ENCODE measurements at regions not wholly inside any gene's neighbourhood (a gene's known extent, or its start where the extent isn't known, plus 50 kb on each side); places are given as distances from the start of the nearest gene placed in this dataset.

GRCh38 chr7:35386816-35387706 is 133.2 kb upstream of the TBX20 start:
- ChIA-PET CTCF (no interaction called here), POLR2A (no interaction called here)
- Histone ChIP-seq H3K9me3 (ENCODE audit: control insufficient read depth, insufficient read depth, low read length) (no peaks in the 10 kb centered on the region), H3K27ac (ENCODE audit: low read depth, low read length) (no peak overlapping the region), H3K4me3 (ENCODE audit: low read depth, low read length) (no peak overlapping the region), H3K27me3 (ENCODE audit: control insufficient read depth, insufficient read depth, low read length) (no peaks in the 10 kb centered on the region)
- no peak for DNase-seq (ENCODE audit: low read depth, low spot score)
- TF ChIP-seq CTCF (IDR thresholded peaks at IDR 0.05; ENCODE audit: low read depth, low read length): no peak

DNA sequence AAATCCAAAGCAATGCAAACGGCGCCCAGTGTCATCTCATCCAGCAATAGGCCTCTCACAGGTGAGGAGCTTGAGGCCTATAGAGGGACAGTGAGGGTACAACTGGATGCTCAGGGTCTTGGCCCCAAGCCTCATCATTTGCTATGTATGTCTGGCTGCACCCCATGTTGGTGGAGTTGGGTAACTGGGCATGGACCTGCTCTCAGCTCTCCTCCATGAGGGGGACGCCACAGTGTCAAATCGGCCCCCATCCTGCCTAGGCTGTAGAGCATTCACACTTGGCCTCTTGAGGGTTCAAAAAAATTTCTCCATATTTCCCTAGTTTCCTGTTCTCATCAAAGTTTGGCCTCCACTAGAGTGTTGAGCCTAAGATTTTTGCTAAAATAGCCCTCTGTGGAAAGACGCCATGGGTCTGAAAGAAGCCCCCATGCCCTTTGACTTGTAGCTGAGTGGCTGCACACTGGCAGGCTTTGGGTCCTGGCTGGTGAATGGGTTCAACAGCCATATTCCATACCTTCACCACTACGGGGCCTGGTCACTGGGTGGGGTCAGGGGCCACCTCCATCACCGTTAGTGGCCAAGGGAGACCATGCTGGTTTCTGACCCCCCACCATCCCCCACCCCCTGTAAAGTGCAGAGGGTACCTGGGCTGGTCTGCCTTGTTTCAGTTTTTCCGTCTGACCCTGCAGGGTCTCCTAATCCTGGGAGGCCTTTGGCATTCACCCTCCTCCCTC is 132.3 kb upstream of the TBX20 start:
- H3K27ac ChIP-seq (ENCODE audit: low read depth, low read length): no peak overlapping the region
- POLR2A ChIA-PET: no interaction called here
- TF ChIP-seq CTCF (IDR thresholded peaks at IDR 0.05; ENCODE audit: low read depth, low read length): no peak

GRCh38 chr7:35384761-35385700 is 131.1 kb upstream of the TBX20 start:
- POLR2A ChIA-PET: interaction anchor here (0.6 kb wide), 1 partner anchor 20 kb away, joined by 6 read pairs; no protein-coding TSS in a partner anchor
- Histone ChIP-seq H3K27ac (ENCODE audit: low read depth, low read length) (no peak overlapping the region), H3K9me3 (ENCODE audit: control insufficient read depth, insufficient read depth, low read length) (no peaks in the 10 kb centered on the region), H3K4me3 (ENCODE audit: low read depth, low read length) (no peak overlapping the region), H3K27me3 (ENCODE audit: control insufficient read depth, insufficient read depth, low read length) (no peaks in the 10 kb centered on the region)
- CTCF ChIA-PET: no interaction called here
- no peak for DNase-seq (ENCODE audit: low read depth, low spot score)
- TF ChIP-seq CTCF (IDR thresholded peaks at IDR 0.05; ENCODE audit: low read depth, low read length): no peak

More for the DNA sequence above, 132.3 kb upstream of the TBX20 start:
- H3K9me3 ChIP-seq (ENCODE audit: control insufficient read depth, insufficient read depth, low read length): no peaks in the 10 kb centered on the region
- H3K27me3 ChIP-seq (ENCODE audit: control insufficient read depth, insufficient read depth, low read length): no peaks in the 10 kb centered on the region
- CTCF ChIA-PET: no interaction called here
- DNase-seq (ENCODE audit: low read depth, low spot score): no peak
- H3K4me3 ChIP-seq (ENCODE audit: low read depth, low read length): no peak overlapping the region

DNA sequence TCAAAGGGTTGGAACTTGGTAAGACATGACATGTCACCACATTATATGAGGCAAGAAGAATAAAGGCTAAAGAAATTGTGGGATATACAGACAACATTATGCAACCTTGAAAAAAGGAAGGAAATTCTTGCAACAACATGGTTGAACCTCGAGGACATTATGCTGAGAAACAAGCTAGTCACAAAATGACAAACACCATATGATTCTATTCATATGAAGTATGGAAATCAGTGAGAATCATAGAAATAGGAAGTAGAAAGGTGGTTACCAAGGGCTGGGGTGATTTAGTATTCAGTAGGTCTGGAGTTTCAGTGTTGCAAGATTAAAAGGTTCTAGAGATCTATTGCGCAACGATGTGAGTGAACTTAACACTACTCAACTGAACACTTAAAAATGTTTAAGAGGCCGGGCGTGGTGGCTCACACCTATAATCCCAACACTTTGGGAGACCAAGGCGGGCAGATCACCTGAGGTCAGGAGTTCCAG is 126.9 kb upstream of the TBX20 start:
- Histone ChIP-seq H3K9me3 (ENCODE audit: control insufficient read depth, insufficient read depth, low read length) (no peaks in the 10 kb centered on the region; the same call in none of the 2 replicates), H3K27ac (ENCODE audit: low read depth, low read length) (no peak overlapping the region), H3K27me3 (ENCODE audit: control insufficient read depth, insufficient read depth, low read length) (no peaks in the 10 kb centered on the region), H3K4me3 (ENCODE audit: low read depth, low read length) (no peak overlapping the region)
- DNase-seq (ENCODE audit: low read depth, low spot score): no peak
- TF ChIP-seq CTCF (IDR thresholded peaks at IDR 0.05; ENCODE audit: low read depth, low read length): no peak
- ChIA-PET CTCF (no interaction called here), POLR2A (no interaction called here)

Data from AG04450 (cell line).